ENCODE measurements at regions not wholly inside any gene's neighbourhood (a gene's known extent, or its start where the extent isn't known, plus 50 kb on each side); places are given as distances from the start of the nearest gene placed in this dataset.
"Not testable (repeated sequence)": the region's sequence is repeated elsewhere in the genome, so short reads cannot be mapped to it uniquely, and the experiment has no call there.

GRCh38 chr18:52150050-52150449 lies 189.9 kb upstream of the DCC start:
- DNase-seq = no peak
- Histone ChIP-seq H3K36me3 (no peaks in the 10 kb centered on the region), H3K9me3 (no peaks in the 10 kb centered on the region), H3K4me1 (ENCODE audit: insufficient read depth) (no peaks in the 10 kb centered on the region), H3K27me3 (no peaks in the 10 kb centered on the region), H3K4me3 (no peak overlapping the region), H3K27ac (no peak overlapping the region)
- TF ChIP-seq POLR2A (IDR thresholded peaks at IDR 0.05) (no peak), EP300 (IDR thresholded peaks at IDR 0.05) (no peak), CTCF (IDR thresholded peaks at IDR 0.05) (no peak)
- 71 to 84% (median 73%) methylated on average over 2 of the region's 2 CpGs for WGBS, 3 donors
- intact Hi-C loops (cut with DNase I) = no loop called here

- H3K4me3 ChIP-seq = no peak overlapping the region
- H3K36me3 ChIP-seq = no peaks in the 10 kb centered on the region
- H3K27me3 ChIP-seq = no peaks in the 10 kb centered on the region
- H3K9me3 ChIP-seq = no peaks in the 10 kb centered on the region
- DNase-seq = no peak
- WGBS, 3 donors = 56 to 72% (median 72%) methylated on average over 3 of the region's 3 CpGs
- TF ChIP-seq EP300 (IDR thresholded peaks at IDR 0.05) = no peak
- TF ChIP-seq CTCF (IDR thresholded peaks at IDR 0.05) = no peak
- no peak for TF ChIP-seq POLR2A (IDR thresholded peaks at IDR 0.05)
- intact Hi-C loops (cut with DNase I) = no loop called here
- no peak overlapping the region for H3K27ac ChIP-seq
- no peaks in the 10 kb centered on the region for H3K4me1 ChIP-seq (ENCODE audit: insufficient read depth)
These were observed 188.0 kb upstream of the DCC start for GRCh38 chr18:52152036-52152435.

GRCh38 chr18:52156166-52156565 lies 183.8 kb upstream of the DCC start:
- Histone ChIP-seq H3K27ac (no peak overlapping the region), H3K4me3 (no peak overlapping the region), H3K27me3 (no peaks in the 10 kb centered on the region), H3K4me1 (ENCODE audit: insufficient read depth) (no peaks in the 10 kb centered on the region), H3K9me3 (no peaks in the 10 kb centered on the region), H3K36me3 (no peaks in the 10 kb centered on the region)
- no peak for TF ChIP-seq POLR2A (IDR thresholded peaks at IDR 0.05)
- TF ChIP-seq CTCF (IDR thresholded peaks at IDR 0.05) = no peak
- TF ChIP-seq EP300 (IDR thresholded peaks at IDR 0.05) = no peak
- DNase-seq = no peak
- intact Hi-C loops (cut with DNase I) = no loop called here

DNA sequence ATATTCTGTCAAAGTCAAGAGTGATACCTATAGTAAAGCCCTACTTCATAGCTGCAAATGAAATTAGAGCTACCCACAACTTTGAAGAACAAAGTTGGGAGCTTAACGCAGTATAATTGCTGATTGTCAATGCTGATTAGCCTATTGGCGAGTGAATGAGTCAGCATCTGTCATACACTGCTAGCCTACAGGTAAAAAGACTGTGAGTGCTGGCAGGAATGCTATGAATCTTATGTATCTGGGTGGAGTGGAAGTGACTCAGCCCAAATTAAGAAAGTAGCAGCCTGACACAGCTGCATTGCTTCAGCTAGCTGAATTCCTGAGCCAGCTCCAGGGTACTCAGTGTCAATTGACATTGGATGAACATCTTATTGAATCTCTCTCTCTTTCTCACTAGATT lies 179.4 kb upstream of the DCC start:
- H3K4me3 ChIP-seq = no peak overlapping the region
- H3K4me1 ChIP-seq (ENCODE audit: insufficient read depth) = no peaks in the 10 kb centered on the region
- H3K27me3 ChIP-seq = no peaks in the 10 kb centered on the region
- no peaks in the 10 kb centered on the region for H3K9me3 ChIP-seq
- H3K36me3 ChIP-seq = no peaks in the 10 kb centered on the region
- intact Hi-C loops (cut with DNase I) = no loop called here
- DNase-seq = no peak
- no peak overlapping the region for H3K27ac ChIP-seq
- no peak for TF ChIP-seq EP300 (IDR thresholded peaks at IDR 0.05)
- TF ChIP-seq CTCF (IDR thresholded peaks at IDR 0.05) = no peak
- TF ChIP-seq POLR2A (IDR thresholded peaks at IDR 0.05) = no peak
- WGBS, 3 donors = 74 to 78% (median 75%) methylated on average over 2 of the region's 2 CpGs

- TF ChIP-seq EP300 (IDR thresholded peaks at IDR 0.05) = no peak
- TF ChIP-seq POLR2A (IDR thresholded peaks at IDR 0.05) = no peak
- TF ChIP-seq CTCF (IDR thresholded peaks at IDR 0.05) = no peak
- no peak overlapping the region for H3K4me3 ChIP-seq
- H3K27me3 ChIP-seq = no peaks in the 10 kb centered on the region
- DNase-seq = no peak
- no peak overlapping the region for H3K27ac ChIP-seq
- H3K36me3 ChIP-seq = no peaks in the 10 kb centered on the region
- no peaks in the 10 kb centered on the region for H3K9me3 ChIP-seq
- no peaks in the 10 kb centered on the region for H3K4me1 ChIP-seq (ENCODE audit: insufficient read depth)
- intact Hi-C loops (cut with DNase I) = no loop called here
- WGBS, 3 donors = 93 to 100% (median 98%) methylated on average over 1 of the region's 1 CpG
These were observed 176.5 kb upstream of the DCC start for GRCh38 chr18:52163478-52163877.

GRCh38 chr18:52168131-52168530 lies 171.9 kb upstream of the DCC start:
- 67 to 87% (median 81%) methylated on average over 3 of the region's 3 CpGs for WGBS, 3 donors
- H3K9me3 ChIP-seq; H3K27ac ChIP-seq; DNase-seq; intact Hi-C loops (cut with DNase I); H3K4me1 ChIP-seq (ENCODE audit: insufficient read depth); H3K36me3 ChIP-seq; H3K4me3 ChIP-seq; H3K27me3 ChIP-seq: not testable (repeated sequence)

Data from ovary (tissue), 7 donors.